Hepatocyte (in vitro differentiated cells): ENCODE measurements at regions not wholly inside any gene's neighbourhood (a gene's known extent, or its start where the extent isn't known, plus 50 kb on each side); places are given as distances from the start of the nearest gene placed in this dataset.

Experiments
- CTCF ChIP-seq: fragments of 200-600 bp; sonication (generic); IDR thresholded peaks from 2 replicates; pipeline ENCODE4 v1.5.1; 2016; ENCODE audit warnings: antibody characterized with exemption, mild to moderate bottlenecking; ENCODE audit not compliant: poor library complexity
- EZH2 ChIP-seq: fragments of 200-600 bp; sonication (generic); IDR thresholded peaks from 2 replicates; pipeline ENCODE4 v1.6.1; 2016; ENCODE audit warnings: antibody characterized with exemption, mild to moderate bottlenecking, borderline replicate concordance
- EZH2phosphoT487 ChIP-seq: fragments of 200-600 bp; sonication (generic); IDR thresholded peaks from one replicate; pipeline ENCODE4 v1.6.1; 2018; ENCODE audit warnings: antibody characterized with exemption, mild to moderate bottlenecking, low read depth, moderate library complexity; ENCODE audit not compliant: unreplicated experiment, severe bottlenecking

- no peak for TF ChIP-seq CTCF
- no peak for TF ChIP-seq EZH2
- no peak for TF ChIP-seq EZH2phosphoT487
Measured at GRCh38 chr4:156685308-156685707, 286.3 kb downstream of the PDGFC start.
